HG03097 (cell line): ENCODE measurements at regions not wholly inside any gene's neighbourhood (a gene's known extent, or its start where the extent isn't known, plus 50 kb on each side); places are given as distances from the start of the nearest gene placed in this dataset.

Experiments
- ATAC-seq: cut with Tn5 transposase; IDR thresholded peaks from one replicate; pipeline ENCODE4 v1.9.1; 2021; ENCODE audit not compliant: unreplicated experiment, low FRiP score

- no peak for ATAC-seq
Observed at GRCh38 chr14:87879389-87879788, 113.6 kb downstream of the GALC start.

- no peak for ATAC-seq
Observed at GRCh38 chr14:87878959-87879358, 114.0 kb downstream of the GALC start.

- ATAC-seq, result no peak
Observed at GRCh38 chr14:87877877-87878276, 115.1 kb downstream of the GALC start.

GRCh38 chr14:87874676-87875075 lies 118.3 kb downstream of the GALC start:
- ATAC-seq, result no peak

GRCh38 chr14:87873741-87874140 lies 119.2 kb downstream of the GALC start:
- ATAC-seq, result no peak

GRCh38 chr14:87869619-87870583 lies 123.1 kb downstream of the GALC start:
- ATAC-seq, result peak; percentile 55

GRCh38 chr14:87868920-87869319 lies 124.1 kb downstream of the GALC start:
- no peak for ATAC-seq

- no peak for ATAC-seq
Observed at GRCh38 chr14:87866116-87866515, 126.9 kb downstream of the GALC start.

- no peak for ATAC-seq
Observed at GRCh38 chr14:87864356-87865270, 128.4 kb downstream of the GALC start.

- ATAC-seq, result no peak
Observed at GRCh38 chr14:87863047-87863446, 129.9 kb downstream of the GALC start.

- ATAC-seq, result no peak
Observed at GRCh38 chr14:87852107-87852506, 140.9 kb downstream of the GALC start.

GRCh38 chr14:87851190-87851589 lies 141.8 kb downstream of the GALC start:
- ATAC-seq, result no peak

- ATAC-seq, result no peak
Observed at GRCh38 chr14:87847216-87847755, 145.7 kb downstream of the GALC start.

- no peak for ATAC-seq
Observed at GRCh38 chr14:87840906-87841305, 152.1 kb downstream of the GALC start.

- ATAC-seq, result no peak
Observed at GRCh38 chr14:87838931-87839330, 154.1 kb downstream of the GALC start.

GRCh38 chr14:87837296-87837695 lies 155.7 kb downstream of the GALC start:
- ATAC-seq, result no peak

- ATAC-seq, result no peak
Observed at GRCh38 chr14:87834594-87834993, 158.4 kb downstream of the GALC start.

GRCh38 chr14:87833026-87833425 lies 160.0 kb downstream of the GALC start:
- no peak for ATAC-seq

- no peak for ATAC-seq
Observed at GRCh38 chr14:87830443-87831096, 162.4 kb downstream of the GALC start.

GRCh38 chr14:87829543-87829942 lies 163.4 kb downstream of the GALC start:
- ATAC-seq, result no peak

GRCh38 chr14:87824266-87824665 lies 168.7 kb downstream of the GALC start:
- no peak for ATAC-seq
